GM08714 (cell line): ENCODE measurements at regions not wholly inside any gene's neighbourhood (a gene's known extent, or its start where the extent isn't known, plus 50 kb on each side); places are given as distances from the start of the nearest gene placed in this dataset.
A peak's percentile ranks its signal among the peaks of the same experiment; 100 is the strongest.
"Not testable (repeated sequence)": the region's sequence is repeated elsewhere in the genome, so short reads cannot be mapped to it uniquely, and the experiment has no call there.

Experiments
- H3K4me3 ChIP-seq: fragments of 200-500 bp; sonication (Bioruptor generic); 2 replicates; pipeline ENCODE4 v1.5.1; 2014; ENCODE audit warnings: mild to moderate bottlenecking, low read length, inconsistent platforms
- ZNF274 ChIP-seq: IDR thresholded peaks from 2 replicates; pipeline ENCODE4 v1.6.1; 2012; ENCODE audit warnings: mild to moderate bottlenecking, low read depth, low read length

DNA sequence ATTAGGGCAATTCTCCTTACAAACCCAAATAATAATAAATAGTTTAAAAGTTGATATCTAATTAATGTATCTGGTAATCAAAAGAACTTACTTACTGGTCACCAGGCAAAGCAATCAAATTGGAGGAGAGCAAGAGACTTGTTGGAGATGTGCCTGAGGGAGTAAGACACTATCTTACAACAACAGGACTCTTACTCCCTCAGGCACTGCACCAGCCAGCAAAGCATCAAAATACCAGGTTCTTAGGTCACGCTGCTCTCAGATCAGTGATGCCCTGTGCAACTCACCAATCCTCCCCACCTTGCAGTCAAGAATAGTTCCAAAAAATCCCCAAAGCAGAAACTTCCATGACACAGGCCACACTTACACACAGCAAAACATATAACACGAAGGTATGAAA is 117.0 kb downstream of the PRR15 start:
- H3K4me3 ChIP-seq, result not testable (repeated sequence)

DNA sequence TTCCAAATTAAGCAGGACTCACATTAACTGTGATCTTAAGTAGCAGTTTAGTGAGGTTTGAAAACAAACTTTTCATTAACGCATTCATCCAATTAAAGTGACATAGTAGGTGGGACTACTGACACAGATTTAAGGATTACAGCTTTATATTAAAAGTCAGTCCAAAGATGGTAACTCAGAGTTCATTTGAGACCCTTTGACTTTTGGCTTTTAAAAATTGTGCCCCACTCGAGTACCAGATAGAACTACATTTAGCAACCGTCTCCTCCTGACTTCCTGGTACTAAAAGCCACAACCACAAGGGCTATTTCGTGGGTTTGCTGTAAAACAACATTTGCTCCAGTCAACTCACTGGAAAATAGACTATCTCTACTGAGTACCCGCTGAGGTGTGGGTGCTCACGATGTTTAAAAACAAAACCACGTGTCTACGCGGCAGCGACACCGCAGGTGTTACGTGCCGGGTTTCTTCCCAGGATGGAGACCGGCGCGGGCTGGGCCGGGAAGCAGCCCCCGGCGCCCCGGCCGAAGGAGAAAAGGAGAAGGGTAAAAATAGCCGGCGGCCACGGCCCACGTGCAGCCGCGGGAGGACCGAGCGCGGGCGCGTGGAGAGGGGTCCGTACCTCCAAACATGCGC is 120.6 kb downstream of the PRR15 start:
- peak overlapping the region; percentile 65; the same call in 1 of the 2 replicates for H3K4me3 ChIP-seq

DNA sequence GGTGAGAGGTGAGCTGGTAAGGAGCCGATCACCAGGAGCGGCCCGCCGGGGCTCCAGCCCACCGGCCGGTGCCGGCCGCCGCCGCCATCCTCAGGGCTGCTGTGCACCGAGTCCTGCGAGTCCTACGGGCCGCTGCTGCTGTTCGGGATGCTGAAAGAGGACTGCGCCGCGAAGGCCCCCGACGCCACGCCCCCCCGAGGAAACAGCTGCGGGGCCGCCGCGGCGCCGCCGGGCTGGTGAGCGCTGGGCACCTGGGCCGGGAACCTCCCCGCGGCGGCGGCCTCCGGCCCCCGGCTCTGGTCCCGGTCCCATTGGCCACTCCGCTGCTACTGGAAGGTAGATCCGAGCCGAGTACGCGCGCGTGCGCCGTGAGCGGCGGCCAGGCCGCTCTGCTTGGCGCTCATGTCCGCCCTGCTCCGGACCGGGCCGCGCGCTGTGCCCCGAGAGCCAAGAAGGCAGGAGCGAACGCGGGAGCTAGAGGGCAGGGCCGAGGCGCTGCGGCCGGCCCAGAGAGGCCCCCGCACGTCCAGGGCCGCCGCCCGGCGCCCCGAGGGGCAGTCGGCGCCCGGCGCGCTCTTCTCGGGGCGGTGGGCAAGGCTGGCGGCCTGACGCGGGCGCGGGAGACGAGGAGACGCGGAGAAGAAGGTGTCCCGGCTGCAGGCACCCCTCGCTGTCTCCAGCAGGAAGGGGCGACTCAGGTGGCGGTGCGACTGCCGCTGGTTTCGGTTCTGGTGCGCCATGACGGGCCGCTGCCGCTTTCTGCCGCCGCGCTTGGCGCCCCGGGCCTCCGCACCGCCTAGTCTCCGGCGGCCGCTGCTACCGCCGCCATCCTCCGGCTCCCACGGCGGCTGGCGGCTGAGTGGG is 121.3 kb upstream of the WIPF3 start:
- TF ChIP-seq ZNF274, result no peak

DNA sequence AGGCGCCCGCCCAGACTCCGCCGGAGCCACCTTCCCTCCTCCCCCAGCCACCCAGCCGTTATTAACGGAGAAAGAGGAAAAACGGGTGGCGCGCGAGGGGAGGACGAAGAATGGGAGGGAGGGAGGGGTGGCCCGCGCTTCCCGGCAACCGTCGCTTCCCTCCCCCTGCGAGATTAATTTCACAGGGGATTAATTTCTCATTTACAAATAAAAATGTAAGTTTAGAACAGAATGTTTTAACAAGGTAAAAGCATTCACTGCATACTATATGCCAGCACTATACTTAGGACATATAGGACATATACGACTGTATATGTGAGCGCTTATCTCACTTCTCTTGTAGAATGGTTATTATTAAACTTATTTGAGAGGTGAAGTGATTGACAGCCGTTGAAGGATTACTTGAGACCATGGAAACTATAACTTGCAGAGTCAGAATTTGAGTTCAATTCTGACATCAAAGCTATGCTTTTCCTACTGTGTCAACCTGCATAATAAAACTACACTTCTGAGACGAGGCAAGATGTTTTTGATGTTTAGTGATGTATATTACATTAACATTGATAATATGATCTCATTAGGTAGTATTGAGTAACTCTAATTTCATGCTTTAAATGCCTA is 120.5 kb upstream of the WIPF3 start:
- peak overlapping the region; percentile 65; the same call in 1 of the 2 replicates for H3K4me3 ChIP-seq

More for the DNA sequence above, 121.3 kb upstream of the WIPF3 start:
- peak overlapping the region; percentile 65 for H3K4me3 ChIP-seq

DNA sequence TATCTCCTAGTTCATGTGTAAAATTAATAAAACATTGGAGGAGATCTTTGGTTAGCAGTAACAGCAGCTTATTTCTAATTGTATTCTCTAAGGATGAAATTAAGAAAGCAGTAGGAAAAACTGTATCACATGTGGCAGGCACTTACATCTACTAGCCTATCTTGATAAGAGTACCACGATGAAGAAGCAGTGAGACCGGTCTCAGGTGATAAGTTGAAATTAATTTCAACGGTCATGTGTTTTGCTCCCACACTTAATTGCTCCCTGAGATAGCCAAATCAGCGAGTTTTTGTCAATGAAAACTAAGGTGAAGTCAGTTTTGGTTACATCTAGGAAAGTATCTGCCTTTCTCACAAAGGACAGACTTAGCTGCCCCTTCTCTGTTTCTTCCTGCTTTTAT is 115.8 kb upstream of the WIPF3 start:
- not testable (repeated sequence) for H3K4me3 ChIP-seq

DNA sequence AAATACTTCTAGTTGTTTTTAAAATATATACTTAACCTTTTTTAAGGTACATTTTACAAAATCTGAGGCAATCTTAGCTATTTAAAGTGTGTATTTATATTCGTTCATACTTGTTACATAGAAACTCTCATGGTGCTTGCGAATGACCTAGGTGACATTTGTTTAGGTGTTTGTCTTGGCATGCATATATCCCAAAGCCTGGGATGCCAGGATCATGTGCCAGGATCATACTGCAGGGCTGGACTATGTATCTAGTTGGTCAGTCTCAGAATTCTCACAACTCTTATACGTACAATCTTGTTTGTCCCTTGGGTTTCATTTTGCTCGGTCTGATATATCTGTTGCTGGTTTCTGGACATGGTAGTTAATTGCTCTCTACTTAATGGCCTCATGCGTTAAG is 109.9 kb upstream of the WIPF3 start:
- H3K4me3 ChIP-seq, result not testable (repeated sequence)

DNA sequence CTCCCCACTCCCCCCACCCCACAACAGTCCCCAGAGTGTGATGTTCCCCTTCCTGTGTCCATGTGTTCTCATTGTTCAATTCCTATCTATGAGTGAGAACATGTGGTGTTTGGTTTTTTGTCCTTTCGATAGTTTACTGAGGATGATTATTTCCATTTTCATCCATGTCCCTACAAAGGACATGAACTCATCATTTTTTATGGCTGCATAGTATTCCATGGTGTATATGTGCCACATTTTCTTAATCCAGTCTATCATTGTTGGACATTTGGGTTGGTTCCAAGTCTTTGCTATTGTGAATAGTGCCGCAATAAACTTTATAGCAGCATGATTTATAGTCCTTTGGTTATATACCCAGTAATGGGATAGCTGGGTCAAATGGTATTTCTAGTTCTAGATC is 106.6 kb upstream of the WIPF3 start:
- not testable (repeated sequence) for H3K4me3 ChIP-seq

DNA sequence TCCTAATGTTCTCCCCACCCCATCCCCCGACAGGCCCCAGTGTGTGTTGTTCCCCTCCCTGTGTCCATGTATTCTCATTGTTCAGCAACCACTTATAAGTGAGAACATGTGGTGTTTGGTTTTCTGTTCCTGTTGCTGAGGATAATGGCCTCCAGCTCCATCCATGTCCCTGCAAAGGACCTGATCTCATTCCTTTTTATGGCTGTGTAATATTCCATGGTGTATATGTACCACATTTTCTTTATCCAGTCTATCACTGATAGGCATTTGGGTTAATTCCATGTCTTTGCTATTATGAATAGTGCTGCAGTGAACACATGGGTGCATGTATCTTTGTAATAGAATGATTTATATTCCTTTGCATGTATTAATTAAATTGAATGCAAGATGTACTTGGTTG is 104.8 kb upstream of the WIPF3 start:
- not testable (repeated sequence) for H3K4me3 ChIP-seq

DNA sequence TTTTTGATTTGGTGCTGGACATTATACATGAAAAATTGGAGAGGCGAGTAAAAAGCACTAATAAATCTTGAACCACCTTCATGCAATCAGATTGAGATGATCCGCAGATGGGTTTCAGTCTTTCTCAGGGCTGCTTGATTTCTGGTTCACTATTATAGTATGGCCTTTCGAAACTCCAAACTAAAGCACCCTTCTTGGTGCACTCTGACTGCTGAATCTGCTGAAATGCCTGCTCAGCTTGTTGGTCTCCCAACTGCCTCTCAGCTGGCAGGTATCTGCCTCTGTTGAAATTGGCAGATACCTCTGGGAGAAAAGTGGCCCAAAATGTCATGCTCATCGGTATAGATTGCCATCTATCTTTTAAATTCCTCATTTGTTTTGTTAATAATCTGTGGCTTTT is 102.5 kb upstream of the WIPF3 start:
- not testable (repeated sequence) for H3K4me3 ChIP-seq

DNA sequence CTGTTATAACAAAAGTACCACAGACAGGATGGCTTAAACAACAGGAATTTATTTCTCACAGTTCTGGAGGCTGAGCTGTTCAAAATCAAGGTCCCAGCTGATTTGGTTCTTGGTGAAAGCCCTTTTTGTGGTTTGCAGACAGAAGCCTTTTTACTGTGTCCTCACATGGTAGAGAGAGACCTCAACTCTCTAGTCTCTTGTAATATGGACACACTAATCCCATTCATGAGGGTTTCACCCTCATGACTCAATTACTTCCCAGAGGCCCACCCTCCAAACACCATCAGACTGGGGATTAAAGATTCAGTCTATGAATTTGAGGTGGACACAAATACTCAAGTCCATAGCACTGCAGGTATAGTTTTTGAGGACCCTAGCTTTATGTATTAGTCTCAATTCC is 97.3 kb upstream of the WIPF3 start:
- H3K4me3 ChIP-seq, result not testable (repeated sequence)

DNA sequence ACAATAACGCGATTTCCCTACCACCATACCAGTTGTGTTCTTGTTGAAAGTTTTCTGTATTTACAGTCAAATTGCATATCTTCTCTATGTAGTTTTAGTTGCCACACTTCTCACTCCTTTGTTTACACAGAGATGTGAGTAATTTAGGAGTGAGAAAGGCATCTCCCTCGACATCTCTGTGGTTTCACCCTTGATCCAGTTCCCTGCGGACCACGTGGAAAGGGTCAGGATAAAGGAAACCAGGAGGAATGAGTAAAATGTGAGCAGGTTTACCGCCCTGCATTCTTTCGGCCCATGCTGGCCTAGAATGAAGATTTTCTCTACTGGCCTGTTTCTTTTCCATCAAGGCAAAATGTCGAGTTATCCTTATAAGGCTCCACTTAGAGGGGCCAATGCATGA is 83.2 kb upstream of the WIPF3 start:
- H3K4me3 ChIP-seq, result not testable (repeated sequence)

DNA sequence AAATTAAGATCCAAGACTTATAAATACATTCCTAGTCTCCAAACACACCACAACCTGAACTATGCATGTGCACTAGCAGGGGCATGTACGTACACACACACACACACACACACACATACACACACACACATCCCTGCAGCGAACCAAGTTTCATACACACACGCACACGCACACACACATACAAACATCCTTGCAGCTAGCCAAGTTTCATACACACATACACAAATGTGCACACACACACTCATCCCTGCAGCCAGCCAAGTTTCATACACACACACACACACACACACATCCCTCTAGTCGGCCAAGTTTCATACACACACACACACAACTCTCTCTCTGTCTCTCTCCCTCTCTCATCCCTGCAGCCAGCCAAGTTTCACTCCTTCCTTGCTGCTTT is 82.7 kb upstream of the WIPF3 start:
- TF ChIP-seq ZNF274, result no peak
- H3K4me3 ChIP-seq, result no peak overlapping the region

DNA sequence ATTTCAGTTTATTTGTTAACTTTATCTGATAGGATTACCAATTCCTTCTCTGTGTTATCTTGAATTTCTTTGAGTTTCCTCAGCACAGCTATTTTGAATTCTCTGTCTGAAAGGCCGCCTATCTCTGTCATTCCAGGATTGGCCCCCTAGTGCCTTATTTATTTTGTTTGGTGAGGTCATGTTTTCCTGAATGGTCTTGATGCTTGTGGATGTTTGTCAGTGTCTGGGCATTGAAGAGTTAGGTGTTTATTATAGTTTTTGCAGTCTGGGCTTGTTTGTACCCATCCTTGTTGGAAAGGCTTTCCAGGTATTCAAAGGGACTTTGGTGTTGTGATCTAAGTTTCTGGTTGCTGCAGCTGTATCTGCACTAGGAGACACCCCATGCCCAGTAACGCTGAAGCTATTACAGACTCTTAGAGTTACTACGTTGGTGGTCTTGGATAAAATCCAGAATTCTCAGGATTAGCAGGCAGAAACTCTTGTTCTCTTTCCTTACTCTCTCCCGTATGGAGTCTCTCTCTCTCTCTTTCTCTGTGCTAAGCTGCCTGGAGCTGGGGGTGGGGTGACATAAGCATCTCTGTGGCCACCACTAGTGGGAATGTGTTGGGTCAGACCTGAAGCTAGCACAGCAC is 76.7 kb upstream of the WIPF3 start:
- H3K4me3 ChIP-seq, result not testable (repeated sequence)

DNA sequence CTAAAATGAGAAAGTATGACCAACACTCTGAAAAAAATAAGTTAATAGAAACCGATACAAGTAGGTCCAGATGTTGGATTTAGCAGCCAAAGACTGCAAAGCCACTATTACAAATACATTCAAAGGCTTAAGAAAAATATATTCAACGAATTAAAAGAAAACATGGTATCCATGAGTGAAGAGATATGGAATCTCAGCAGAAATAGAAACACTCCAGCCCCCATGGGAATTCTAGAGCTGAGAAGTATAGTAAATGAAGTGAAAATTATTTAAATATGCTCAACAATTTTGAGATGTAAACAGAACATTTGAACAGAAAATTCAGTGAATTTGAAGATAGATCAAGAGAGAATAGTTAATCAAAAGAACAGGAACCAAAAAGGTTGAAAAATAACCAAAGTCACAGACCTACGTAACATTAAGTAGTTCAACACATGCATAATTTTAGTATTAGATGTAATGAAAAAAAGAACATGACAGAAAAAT is 72.0 kb upstream of the WIPF3 start:
- TF ChIP-seq ZNF274, result no peak

DNA sequence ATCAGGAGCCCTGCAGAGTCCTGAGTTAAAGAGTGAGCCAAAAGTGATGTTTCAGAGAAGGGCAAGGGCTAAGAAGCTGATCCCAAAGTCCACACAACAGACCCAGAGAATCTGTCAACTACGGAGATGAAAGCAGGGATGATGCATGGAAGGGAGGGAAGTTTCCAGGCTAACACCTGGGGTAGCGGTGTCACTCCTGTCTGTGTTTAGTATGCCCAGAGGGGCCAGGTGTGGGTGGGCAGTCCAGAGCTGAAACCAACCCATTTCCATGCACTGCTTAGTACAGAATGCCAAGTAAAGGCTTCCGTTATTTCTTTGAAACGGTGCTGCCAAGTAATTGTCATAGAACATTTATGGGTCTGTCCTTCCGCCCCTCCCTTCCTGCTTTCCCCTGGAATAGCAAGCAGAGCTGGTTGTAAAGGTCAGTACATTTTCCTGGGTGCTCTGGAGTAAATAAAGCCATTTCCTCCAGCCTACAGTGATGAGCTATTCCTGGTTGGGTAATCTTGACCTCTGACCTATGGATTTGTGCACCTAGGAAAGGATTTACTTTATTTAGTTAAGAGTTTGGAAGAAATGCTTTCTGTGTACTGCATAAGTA is 58.6 kb upstream of the WIPF3 start:
- not testable (repeated sequence) for H3K4me3 ChIP-seq

More for the DNA sequence above, 72.0 kb upstream of the WIPF3 start:
- H3K4me3 ChIP-seq, result no peak overlapping the region
